Vagina (tissue), 2 donors: ENCODE measurements at regions not wholly inside any gene's neighbourhood (a gene's known extent, or its start where the extent isn't known, plus 50 kb on each side); places are given as distances from the start of the nearest gene placed in this dataset.

Experiments
- DNase-seq, 2 donors: peaks; one replicate each; pipeline ENCODE4 v3.0.0-alpha.2; 2017; ENCODE audit errors: extremely low spot score in 2 of 2
- H3K27ac ChIP-seq: fragments of 200-600 bp; sonication (generic); one replicate; pipeline ENCODE4 v1.5.1; 2019
- H3K27me3 ChIP-seq: fragments of 200-600 bp; sonication (generic); one replicate; pipeline ENCODE4 v1.5.1; 2019
- H3K36me3 ChIP-seq, 2 donors: fragments of 200-600 bp; sonication (generic); one replicate each; pipeline ENCODE4 v1.5.1; 2017 to 2019
- H3K4me1 ChIP-seq: fragments of 200-600 bp; sonication (generic); one replicate; pipeline ENCODE4 v1.5.1; 2019
- H3K4me3 ChIP-seq, 2 donors: fragments of 200-600 bp; sonication (generic); 1 replicate in 1 of 2; 2 replicates in 1 of 2; pipeline ENCODE4 v1.5.1; 2016 to 2019
- H3K9me3 ChIP-seq: fragments of 200-600 bp; sonication (generic); one replicate; pipeline ENCODE4 v1.5.1; 2019
- CTCF ChIP-seq, 3 experiments: fragments of 450-650 bp in 2 of 3; fragments of 200-600 bp in 1 of 3; sonication (generic) in 1 of 3; IDR thresholded peaks; one replicate each; pipeline ENCODE4 v1.5.1; 2017 to 2019; ENCODE audit warnings: antibody characterized with exemption in 3 of 3, mild to moderate bottlenecking in 2 of 3, moderate library complexity in 2 of 3
- POLR2A ChIP-seq, 2 donors: fragments of 450-650 bp; IDR thresholded peaks; one replicate each; pipeline ENCODE4 v1.6.1; 2017; ENCODE audit warnings: antibody characterized with exemption in 2 of 2, mild to moderate bottlenecking in 2 of 2, moderate library complexity in 2 of 2
- POLR2AphosphoS5 ChIP-seq, 2 donors: sonication (generic); formaldehyde crosslinking; IDR thresholded peaks; one replicate each; pipeline ENCODE4 v1.9.0; 2017; ENCODE audit warnings: antibody characterized with exemption in 2 of 2, mild to moderate bottlenecking in 2 of 2, low read depth in 1 of 2; ENCODE audit not compliant: insufficient read depth in 1 of 2
- intact Hi-C: fragments of 100-400 bp; cut with DNase I; formaldehyde crosslinking; loops from one replicate; pipeline ENCODE4 v1.15.1; 2023

GRCh38 chr20:24795436-24795835 is 153.6 kb upstream of the CST7 start:
- no peak for DNase-seq
- Histone ChIP-seq H3K36me3 (no peaks in the 10 kb centered on the region), H3K4me1 (no peaks in the 10 kb centered on the region), H3K27ac (no peak overlapping the region), H3K4me3 (no peak overlapping the region), H3K27me3 (no peaks in the 10 kb centered on the region), H3K9me3 (no peaks in the 10 kb centered on the region)
- TF ChIP-seq POLR2A (IDR thresholded peaks at IDR 0.05) = no peak
- no peak for TF ChIP-seq CTCF (IDR thresholded peaks at IDR 0.05)
- no peak for TF ChIP-seq POLR2AphosphoS5 (IDR thresholded peaks at IDR 0.05; ENCODE audit: insufficient read depth in 1 of 2, low read depth in 1 of 2)
- intact Hi-C loops = no loop called here

- Histone ChIP-seq H3K4me3 (no peak overlapping the region), H3K4me1 (no peaks in the 10 kb centered on the region), H3K9me3 (no peaks in the 10 kb centered on the region), H3K27ac (no peak overlapping the region), H3K36me3 (no peaks in the 10 kb centered on the region), H3K27me3 (no peaks in the 10 kb centered on the region)
- intact Hi-C loops = no loop called here
- DNase-seq = no peak
- TF ChIP-seq POLR2AphosphoS5 (IDR thresholded peaks at IDR 0.05; ENCODE audit: insufficient read depth in 1 of 2, low read depth in 1 of 2) = no peak
Measured at GRCh38 chr20:24796236-24796635, 152.8 kb upstream of the CST7 start.

GRCh38 chr20:24797113-24797512 is 152.0 kb upstream of the CST7 start:
- H3K27me3 ChIP-seq = no peaks in the 10 kb centered on the region
- intact Hi-C loops = no loop called here
- H3K4me3 ChIP-seq = no peak overlapping the region
- H3K4me1 ChIP-seq = no peaks in the 10 kb centered on the region
- H3K9me3 ChIP-seq = no peaks in the 10 kb centered on the region
- H3K36me3 ChIP-seq = no peaks in the 10 kb centered on the region
- no peak for TF ChIP-seq POLR2A (IDR thresholded peaks at IDR 0.05)
- no peak for TF ChIP-seq POLR2AphosphoS5 (IDR thresholded peaks at IDR 0.05; ENCODE audit: insufficient read depth in 1 of 2, low read depth in 1 of 2)
- no peak for TF ChIP-seq CTCF (IDR thresholded peaks at IDR 0.05)
- H3K27ac ChIP-seq = no peak overlapping the region
- DNase-seq = no peak

- intact Hi-C loops = no loop called here
- no peaks in the 10 kb centered on the region for H3K27me3 ChIP-seq
- no peak overlapping the region for H3K4me3 ChIP-seq
- H3K36me3 ChIP-seq = no peaks in the 10 kb centered on the region
- no peak overlapping the region for H3K27ac ChIP-seq
- no peak for DNase-seq
- TF ChIP-seq POLR2AphosphoS5 (IDR thresholded peaks at IDR 0.05; ENCODE audit: insufficient read depth in 1 of 2, low read depth in 1 of 2) = no peak
- H3K4me1 ChIP-seq = no peaks in the 10 kb centered on the region
- no peaks in the 10 kb centered on the region for H3K9me3 ChIP-seq
Measured at GRCh38 chr20:24797745-24798655, 151.1 kb upstream of the CST7 start.

- TF ChIP-seq POLR2A (IDR thresholded peaks at IDR 0.05) = no peak
- no peak for TF ChIP-seq POLR2AphosphoS5 (IDR thresholded peaks at IDR 0.05; ENCODE audit: insufficient read depth in 1 of 2, low read depth in 1 of 2)
- no peak for TF ChIP-seq CTCF (IDR thresholded peaks at IDR 0.05)
- DNase-seq = no peak
- intact Hi-C loops = no loop called here
Measured at GRCh38 chr20:24798930-24799705, 150.0 kb upstream of the CST7 start.

More at GRCh38 chr20:24798930-24799705, 150.0 kb upstream of the CST7 start:
- Histone ChIP-seq H3K9me3 (no peaks in the 10 kb centered on the region), H3K4me3 (no peak overlapping the region), H3K27ac (no peak overlapping the region), H3K36me3 (no peaks in the 10 kb centered on the region), H3K27me3 (no peaks in the 10 kb centered on the region), H3K4me1 (no peaks in the 10 kb centered on the region)
